ENCODE measurements at regions not wholly inside any gene's neighbourhood (a gene's known extent, or its start where the extent isn't known, plus 50 kb on each side); places are given as distances from the start of the nearest gene placed in this dataset.

- TF ChIP-seq EZH2 (IDR thresholded peaks at IDR 0.05; ENCODE audit: insufficient read depth, poor library complexity, severe bottlenecking) (no peak), EZH2phosphoT487 (IDR thresholded peaks at IDR 0.05; ENCODE audit: insufficient read depth, low read depth) (no peak)
- Histone ChIP-seq H3K9me3 (ENCODE audit: low read depth) (no peaks in the 10 kb centered on the region), H3K9me2 (ENCODE audit: insufficient read depth) (no peaks in the 10 kb centered on the region), H4K20me1 (ENCODE audit: insufficient read depth) (no peaks in the 10 kb centered on the region), H3K4me2 (ENCODE audit: unreplicated experiment) (no peak overlapping the region), H3K27me3 (replicated peaks; ENCODE audit: insufficient read depth) (no peaks in the 10 kb centered on the region), H2AFZ (no peak overlapping the region), H3K79me2 (ENCODE audit: insufficient read depth) (no peaks in the 10 kb centered on the region), H3K27ac (no peak overlapping the region), H3K4me1 (ENCODE audit: insufficient read depth) (no peaks in the 10 kb centered on the region), H3K4me3 (no peak overlapping the region), H3K36me3 (ENCODE audit: low read depth) (no peaks in the 10 kb centered on the region), H3F3A (ENCODE audit: insufficient read depth) (no peaks in the 10 kb centered on the region), H3K9ac (no peak overlapping the region)
- no peak for DNase-seq
- WGBS, 2 experiments (ENCODE audit: low coverage in 1 of 2, low lambda C conversion rate in 2 of 2, missing lambda C conversion rate in 2 of 2) = 92 to 93% methylated on average over 1 of the region's 1 CpG
- in situ Hi-C loops (cut with MboI) = no loop called here
These were observed 122.7 kb downstream of the UCHL5 start for GRCh38 chr1:192936313-192937018.

GRCh38 chr1:192937128-192937527, 122.0 kb downstream of the UCHL5 start:
- H3K4me3 ChIP-seq = no peak overlapping the region
- in situ Hi-C loops (cut with MboI) = no loop called here
- no peaks in the 10 kb centered on the region for H3K27me3 ChIP-seq (replicated peaks; ENCODE audit: insufficient read depth)
- H3K9me3 ChIP-seq (ENCODE audit: low read depth) = no peaks in the 10 kb centered on the region
- H4K20me1 ChIP-seq (ENCODE audit: insufficient read depth) = no peaks in the 10 kb centered on the region
- H3K9ac ChIP-seq = no peak overlapping the region
- no peak overlapping the region for H3K27ac ChIP-seq
- no peaks in the 10 kb centered on the region for H3K4me1 ChIP-seq (ENCODE audit: insufficient read depth)
- H3K9me2 ChIP-seq (ENCODE audit: insufficient read depth) = no peaks in the 10 kb centered on the region
- DNase-seq = no peak
- no peak overlapping the region for H2AFZ ChIP-seq
- no peak overlapping the region for H3K4me2 ChIP-seq (ENCODE audit: unreplicated experiment)
- WGBS, 2 experiments (ENCODE audit: low coverage in 1 of 2, low lambda C conversion rate in 2 of 2, missing lambda C conversion rate in 2 of 2) = 60 to 68% methylated on average over 1 of the region's 1 CpG
- H3F3A ChIP-seq (ENCODE audit: insufficient read depth) = no peaks in the 10 kb centered on the region
- TF ChIP-seq EZH2phosphoT487 (IDR thresholded peaks at IDR 0.05; ENCODE audit: insufficient read depth, low read depth) (no peak), EZH2 (IDR thresholded peaks at IDR 0.05; ENCODE audit: insufficient read depth, poor library complexity, severe bottlenecking) (no peak)
- no peaks in the 10 kb centered on the region for H3K79me2 ChIP-seq (ENCODE audit: insufficient read depth)
- no peaks in the 10 kb centered on the region for H3K36me3 ChIP-seq (ENCODE audit: low read depth)

- no peaks in the 10 kb centered on the region for H4K20me1 ChIP-seq (ENCODE audit: insufficient read depth)
- in situ Hi-C loops (cut with MboI) = no loop called here
- H3K79me2 ChIP-seq (ENCODE audit: insufficient read depth) = no peaks in the 10 kb centered on the region
- H3K36me3 ChIP-seq (ENCODE audit: low read depth) = no peaks in the 10 kb centered on the region
- H3K4me2 ChIP-seq (ENCODE audit: unreplicated experiment) = no peak overlapping the region
- H2AFZ ChIP-seq = no peak overlapping the region
- no peak overlapping the region for H3K27ac ChIP-seq
- no peaks in the 10 kb centered on the region for H3K9me2 ChIP-seq (ENCODE audit: insufficient read depth)
- no peaks in the 10 kb centered on the region for H3K4me1 ChIP-seq (ENCODE audit: insufficient read depth)
- H3K27me3 ChIP-seq (replicated peaks; ENCODE audit: insufficient read depth) = no peaks in the 10 kb centered on the region
- DNase-seq = no peak
- TF ChIP-seq EZH2phosphoT487 (IDR thresholded peaks at IDR 0.05; ENCODE audit: insufficient read depth, low read depth) = no peak
- no peak for TF ChIP-seq EZH2 (IDR thresholded peaks at IDR 0.05; ENCODE audit: insufficient read depth, poor library complexity, severe bottlenecking)
- no peak overlapping the region for H3K9ac ChIP-seq
- no peak overlapping the region for H3K4me3 ChIP-seq
- H3K9me3 ChIP-seq (ENCODE audit: low read depth) = no peaks in the 10 kb centered on the region
- WGBS, 2 experiments (ENCODE audit: low coverage in 1 of 2, low lambda C conversion rate in 2 of 2, missing lambda C conversion rate in 2 of 2) = 55 to 61% methylated on average over 2 of the region's 2 CpGs
- H3F3A ChIP-seq (ENCODE audit: insufficient read depth) = no peaks in the 10 kb centered on the region
These were observed 119.7 kb downstream of the UCHL5 start for GRCh38 chr1:192939440-192939839.

- no peak for DNase-seq
- in situ Hi-C loops (cut with MboI) = no loop called here
- Histone ChIP-seq H3K4me2 (ENCODE audit: unreplicated experiment) (no peak overlapping the region), H3K27me3 (replicated peaks; ENCODE audit: insufficient read depth) (no peaks in the 10 kb centered on the region), H3K4me1 (ENCODE audit: insufficient read depth) (no peaks in the 10 kb centered on the region), H3K9me3 (ENCODE audit: low read depth) (no peaks in the 10 kb centered on the region), H3F3A (ENCODE audit: insufficient read depth) (no peaks in the 10 kb centered on the region), H4K20me1 (ENCODE audit: insufficient read depth) (no peaks in the 10 kb centered on the region), H2AFZ (no peak overlapping the region), H3K9me2 (ENCODE audit: insufficient read depth) (no peaks in the 10 kb centered on the region), H3K36me3 (ENCODE audit: low read depth) (no peaks in the 10 kb centered on the region), H3K4me3 (no peak overlapping the region), H3K79me2 (ENCODE audit: insufficient read depth) (no peaks in the 10 kb centered on the region), H3K9ac (no peak overlapping the region), H3K27ac (no peak overlapping the region)
- TF ChIP-seq EZH2phosphoT487 (IDR thresholded peaks at IDR 0.05; ENCODE audit: insufficient read depth, low read depth) (no peak), EZH2 (IDR thresholded peaks at IDR 0.05; ENCODE audit: insufficient read depth, poor library complexity, severe bottlenecking) (no peak)
These were observed 118.5 kb downstream of the UCHL5 start for GRCh38 chr1:192940658-192941057.

All from GM23248 (cell line).